Stimulated activated CD8-positive, alpha-beta memory T cell treated with anti-CD3 and anti-CD28 coated beads, Interleukin-15, amount 100 ng/mL, for 1 hour (primary cell): ENCODE measurements at regions not wholly inside any gene's neighbourhood (a gene's known extent, or its start where the extent isn't known, plus 50 kb on each side); places are given as distances from the start of the nearest gene placed in this dataset.
"Not testable (repeated sequence)": the region's sequence is repeated elsewhere in the genome, so short reads cannot be mapped to it uniquely, and the experiment has no call there.

ENCODE experiments used
- DNase-seq: peaks from one replicate; pipeline ENCODE4 v3.0.0-alpha.2; 2020; ENCODE audit warnings: low read depth

- DNase-seq = no peak
These were observed 151.6 kb upstream of the IVNS1ABP start for GRCh38 chr1:185468626-185469025.

DNA sequence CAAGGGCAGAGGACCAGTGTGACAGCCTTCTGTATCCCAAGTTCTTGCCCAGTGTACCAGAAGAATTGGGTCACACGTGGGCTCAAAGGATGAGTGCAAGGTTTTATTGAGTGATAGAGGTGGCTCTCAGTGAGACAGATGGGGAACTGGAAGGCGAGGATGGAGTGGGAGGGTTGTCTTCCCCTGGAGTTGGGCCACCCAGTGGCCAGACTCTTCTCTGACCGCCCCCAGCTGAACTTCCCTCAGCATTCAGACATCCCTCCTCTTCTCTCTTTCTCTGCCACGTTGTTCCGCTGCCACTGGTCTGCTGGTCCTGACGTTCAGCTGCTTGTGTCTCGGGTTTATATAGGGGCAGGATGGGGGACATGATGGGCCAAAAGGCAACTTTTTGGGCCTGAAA is 150.1 kb upstream of the IVNS1ABP start:
- no peak for DNase-seq

- DNase-seq = no peak
These were observed 147.7 kb upstream of the IVNS1ABP start for GRCh38 chr1:185464777-185465176.

- no peak for DNase-seq
These were observed 146.4 kb upstream of the IVNS1ABP start for GRCh38 chr1:185463433-185463832.

- no peak for DNase-seq
These were observed 146.0 kb upstream of the IVNS1ABP start for GRCh38 chr1:185463011-185463410.

GRCh38 chr1:185460723-185461122 is 143.7 kb upstream of the IVNS1ABP start:
- DNase-seq = not testable (repeated sequence)

DNA sequence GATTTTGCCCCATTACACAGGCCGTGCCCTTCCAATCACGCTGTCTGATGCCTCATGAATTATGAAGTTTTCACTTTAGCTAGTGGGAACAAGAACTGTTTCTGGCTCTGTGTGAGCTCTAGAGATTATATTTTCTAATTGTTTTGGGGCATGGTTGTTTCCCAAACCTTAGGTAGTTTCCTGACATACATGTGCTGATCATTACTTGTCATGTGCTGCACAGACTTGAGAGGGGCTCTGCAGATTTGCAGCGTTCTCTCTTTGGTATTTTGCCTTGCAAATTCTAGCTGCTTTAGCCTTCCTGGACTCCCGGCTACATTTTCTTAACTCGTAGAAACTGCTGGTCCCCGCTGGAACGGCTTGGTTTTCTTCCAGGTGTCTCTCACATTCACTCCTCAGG is 142.1 kb upstream of the IVNS1ABP start:
- DNase-seq = no peak

DNA sequence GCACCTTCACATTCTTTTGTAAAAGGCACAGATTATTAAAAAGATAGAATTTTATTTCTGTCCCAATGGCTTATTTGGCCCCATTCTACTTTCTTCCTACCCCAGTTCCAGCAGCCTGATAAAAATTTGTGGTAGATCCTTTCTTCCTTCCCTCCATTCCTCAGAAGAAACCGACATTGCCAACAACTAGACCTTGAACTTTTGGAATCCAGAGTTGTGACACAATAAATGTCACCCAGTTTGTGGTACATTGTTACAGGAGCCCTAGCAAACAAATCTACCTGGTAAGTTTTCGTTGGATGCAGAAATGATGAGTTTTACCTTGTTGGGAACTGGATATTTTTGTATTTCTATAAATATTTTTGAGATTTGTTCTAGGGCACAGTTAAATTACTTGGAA is 141.6 kb upstream of the IVNS1ABP start:
- no peak for DNase-seq

- DNase-seq = no peak
These were observed 136.6 kb upstream of the IVNS1ABP start for GRCh38 chr1:185453496-185454192.

- DNase-seq = no peak
These were observed 133.9 kb upstream of the IVNS1ABP start for GRCh38 chr1:185450917-185451316.

DNA sequence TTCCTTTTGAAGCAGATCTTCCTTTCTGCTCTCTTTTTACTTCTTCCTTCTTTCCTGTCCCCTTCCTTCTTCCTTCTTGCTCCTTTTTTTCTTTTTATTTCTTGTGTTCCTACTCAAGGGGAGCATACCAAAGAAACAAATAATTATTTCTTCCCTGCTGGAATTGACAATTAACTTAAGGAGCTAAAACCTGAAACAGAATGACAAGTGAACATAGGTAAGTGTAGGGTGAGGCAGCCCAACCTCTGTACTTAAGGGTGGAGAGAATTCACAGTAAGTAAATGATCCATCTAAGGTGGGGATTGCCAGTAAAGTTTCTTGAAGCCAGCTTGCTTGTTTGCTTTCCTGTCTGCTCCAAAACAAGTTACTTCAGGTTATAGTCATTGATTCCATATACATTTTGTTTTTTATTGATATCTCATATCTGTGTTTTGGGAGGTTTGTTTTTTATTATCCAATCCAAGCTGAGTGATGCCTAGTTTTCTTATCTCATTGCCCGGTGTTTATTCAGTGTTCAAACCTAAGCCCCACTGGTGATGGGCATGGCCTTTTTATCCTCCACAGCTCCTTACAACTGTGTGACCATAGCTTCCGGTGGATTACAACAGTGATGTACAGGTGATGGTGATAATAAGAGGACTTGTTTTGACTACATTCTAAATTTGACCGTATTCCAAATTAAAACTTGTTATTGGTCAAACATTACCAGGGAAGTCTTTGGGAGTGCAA is 133.2 kb upstream of the IVNS1ABP start:
- DNase-seq = no peak

- DNase-seq = no peak
These were observed 132.5 kb upstream of the IVNS1ABP start for GRCh38 chr1:185449378-185450059.

DNA sequence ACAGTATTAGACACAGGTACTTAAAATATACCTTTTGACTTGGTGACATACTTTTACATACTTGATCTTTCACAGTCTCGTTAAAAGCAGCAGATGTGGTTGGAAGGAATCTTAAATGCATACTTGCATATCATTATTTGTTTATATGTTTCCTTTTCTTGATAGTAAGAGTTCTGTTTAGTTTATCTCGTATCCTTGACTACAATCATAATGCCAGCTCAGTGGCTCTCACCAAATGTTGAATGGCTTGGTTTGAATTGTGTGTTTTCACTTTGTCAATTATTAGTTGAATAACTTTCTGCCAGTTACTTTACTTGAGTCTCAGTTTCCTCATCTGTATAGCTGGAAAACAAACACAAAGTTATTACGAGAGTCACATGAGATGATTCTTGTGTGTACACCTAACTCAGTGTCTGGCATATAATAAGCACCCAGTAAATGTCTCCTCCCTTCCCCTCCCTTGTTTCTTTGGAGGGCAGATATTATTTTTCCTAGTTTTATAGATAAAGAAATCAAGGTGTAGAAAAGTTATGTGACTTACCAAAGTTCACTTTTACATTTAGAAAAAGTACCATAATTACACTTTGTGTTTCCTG is 131.6 kb upstream of the IVNS1ABP start:
- no peak for DNase-seq

- no peak for DNase-seq
These were observed 129.1 kb upstream of the IVNS1ABP start for GRCh38 chr1:185446131-185446530.

DNA sequence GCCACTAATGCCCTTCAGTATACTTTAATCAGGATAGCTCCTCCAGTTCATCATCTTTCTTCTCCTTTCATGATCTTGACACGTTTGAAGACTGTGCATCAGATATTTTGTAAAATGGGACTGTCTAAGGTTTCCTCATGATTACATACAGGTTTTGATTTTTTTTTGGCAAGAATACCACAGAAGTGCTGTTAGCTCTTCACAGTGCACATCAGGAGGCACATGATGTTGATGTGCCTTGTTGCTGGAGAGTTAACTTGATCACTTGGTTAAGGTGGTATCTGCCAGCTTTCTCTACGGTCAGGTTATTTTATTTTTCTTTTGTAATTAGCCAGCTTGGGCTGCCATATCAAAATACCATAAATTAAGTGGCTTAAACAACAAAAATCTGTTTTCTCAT is 128.6 kb upstream of the IVNS1ABP start:
- DNase-seq = no peak

DNA sequence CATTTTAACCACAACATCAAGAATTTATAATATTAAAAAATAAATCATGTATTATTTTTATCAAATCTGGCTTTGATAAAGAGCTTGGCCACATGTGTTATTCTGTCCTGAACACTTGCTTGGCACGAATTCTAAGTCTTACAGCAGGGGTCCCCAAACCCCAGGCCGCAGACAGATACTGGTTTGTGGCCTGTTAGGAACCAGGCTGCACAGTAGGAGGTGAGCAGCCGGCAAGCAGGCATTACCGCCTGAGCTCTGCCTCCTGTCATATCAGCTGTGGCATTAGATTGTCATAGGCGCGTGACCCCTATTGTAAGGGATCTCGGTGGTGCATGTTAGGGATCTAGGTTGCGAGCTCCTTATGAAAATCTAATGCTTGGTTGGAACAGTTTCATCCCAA is 127.6 kb upstream of the IVNS1ABP start:
- no peak for DNase-seq

DNA sequence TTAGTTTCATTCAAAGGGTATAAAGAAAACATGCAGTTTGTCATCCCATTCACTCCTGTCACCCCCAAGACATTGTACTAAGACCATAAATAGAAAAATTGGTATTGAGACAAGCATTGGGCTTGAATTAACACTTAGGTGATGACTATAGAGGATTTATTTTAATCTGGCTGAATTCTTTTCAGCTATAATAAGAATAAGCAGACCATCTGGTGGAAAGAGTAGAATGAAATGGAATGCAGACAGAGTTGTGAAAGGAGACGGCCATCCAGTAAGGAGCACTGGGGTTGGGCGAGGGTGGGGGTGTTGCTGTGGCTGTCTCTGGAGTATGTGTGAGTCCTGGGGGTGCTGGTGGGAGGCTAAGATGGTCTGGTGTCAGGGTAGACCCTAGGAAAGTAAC is 125.0 kb upstream of the IVNS1ABP start:
- no peak for DNase-seq

- no peak for DNase-seq
These were observed 124.6 kb upstream of the IVNS1ABP start for GRCh38 chr1:185441605-185442004.

- DNase-seq = no peak
These were observed 123.8 kb upstream of the IVNS1ABP start for GRCh38 chr1:185440877-185441276.

DNA sequence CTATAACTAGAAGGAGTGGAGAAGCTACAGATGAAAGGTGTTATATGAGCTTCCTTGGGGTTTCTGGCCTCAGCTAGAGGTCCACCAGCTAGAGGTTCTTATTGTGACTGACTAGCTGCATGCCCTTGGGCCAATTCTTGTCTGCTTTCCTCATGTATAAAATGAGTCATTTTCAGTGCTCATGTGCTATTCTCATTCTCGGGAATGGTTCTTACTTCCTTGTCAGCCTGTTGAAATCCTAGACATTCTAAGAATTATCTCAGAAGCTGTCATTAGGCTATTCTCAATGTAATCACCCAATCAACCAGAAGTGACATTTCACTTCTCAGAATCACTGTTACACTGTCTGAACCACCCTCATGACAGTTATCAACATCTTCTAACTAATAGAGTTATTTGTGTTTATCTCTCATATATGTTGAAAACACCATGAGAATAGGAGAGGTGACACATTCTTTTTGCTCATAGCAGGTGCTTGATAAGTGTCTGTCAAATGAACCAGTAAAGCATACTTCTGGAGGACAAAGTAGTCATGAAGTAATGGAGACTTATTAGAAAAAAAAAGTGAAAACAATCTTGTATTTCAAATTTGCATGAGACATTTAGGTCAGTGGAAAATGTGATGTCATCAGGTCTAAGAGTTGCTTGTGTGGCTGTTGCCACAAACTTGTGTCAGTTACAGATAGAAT is 122.8 kb upstream of the IVNS1ABP start:
- no peak for DNase-seq

DNA sequence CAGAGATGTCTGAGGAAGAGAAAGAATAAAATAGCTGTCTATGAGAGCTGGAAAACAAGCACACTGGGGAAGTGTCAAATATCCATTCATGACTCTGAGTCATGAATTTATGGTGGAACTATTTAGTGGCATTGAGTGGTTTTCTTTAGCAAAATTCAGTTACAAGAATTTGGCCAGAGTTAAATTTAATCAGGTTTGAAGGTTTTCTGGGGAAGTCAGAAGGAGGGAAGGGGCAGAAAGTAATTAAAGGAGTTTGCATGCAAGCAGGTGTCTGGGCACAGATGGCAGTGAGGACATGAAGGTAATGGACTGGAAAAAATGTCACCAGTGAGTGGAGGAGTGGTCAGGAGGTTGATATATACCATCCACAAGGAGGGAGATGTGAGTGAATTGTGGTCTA is 121.9 kb upstream of the IVNS1ABP start:
- DNase-seq = no peak

DNA sequence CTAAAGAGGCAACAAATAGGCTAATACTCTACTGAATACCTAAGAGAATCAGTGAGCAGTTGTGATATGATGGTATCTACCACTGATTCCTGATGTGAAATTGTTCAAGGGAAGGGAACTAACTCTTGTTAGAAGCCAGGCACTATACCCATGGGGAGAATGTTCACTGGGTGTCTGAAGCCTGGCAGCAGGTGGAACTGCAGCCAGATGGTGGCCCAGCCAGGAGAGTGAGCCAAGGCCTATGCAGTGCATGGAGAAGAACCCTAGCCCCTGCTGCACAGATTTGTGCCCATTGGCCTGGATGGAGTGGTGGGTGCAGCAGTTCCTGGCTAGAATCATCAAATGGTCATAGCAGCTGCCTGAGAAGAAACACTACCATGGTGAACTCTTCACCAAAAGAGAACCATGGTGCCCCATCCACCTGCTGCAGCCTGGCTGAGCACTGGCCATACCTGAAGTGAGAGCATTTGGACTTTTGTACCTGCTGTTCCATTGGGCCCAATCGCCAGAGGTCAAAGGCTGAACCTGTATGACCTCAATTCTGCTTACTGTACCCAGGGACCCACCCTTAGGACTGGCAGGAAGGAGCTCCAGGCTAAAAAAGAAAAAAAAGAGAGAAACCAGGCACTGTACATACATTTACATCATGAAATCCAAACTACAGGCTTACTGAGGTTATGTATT is 118.8 kb upstream of the IVNS1ABP start:
- DNase-seq = no peak
